Spleen (tissue), 7 donors: ENCODE measurements at regions not wholly inside any gene's neighbourhood (a gene's known extent, or its start where the extent isn't known, plus 50 kb on each side); places are given as distances from the start of the nearest gene placed in this dataset.

ENCODE experiments used
- POLR2AphosphoS5 ChIP-seq, 3 donors: sonication (generic); formaldehyde crosslinking; IDR thresholded peaks; one replicate each; pipeline ENCODE4 v1.5.1; 2017; ENCODE audit warnings: antibody characterized with exemption in 3 of 3
- TF ChIP-seq, protein P1 (sequence below), 11 experiments: fragments of 200-600 bp in 7 of 11; fragments of 450-650 bp in 4 of 11; sonication (generic) in 4 of 11; IDR thresholded peaks in 8 of 11; conservative IDR thresholded peaks in 3 of 11; 1 replicate in 7 of 11; 2 replicates in 4 of 11; pipeline versions ENCODE4 v1.4.0 to v1.8.0; 2016 to 2021; ENCODE audit warnings: antibody characterized with exemption in 11 of 11, inconsistent platforms in 4 of 11, mild to moderate bottlenecking in 1 of 11
- donor health status: DM: no; HTN: no; CAD: no; lungs with moderate emphysema.
- donor health status: DM: no; HTN: no; CAD: no.
- donor health status: DM: no; HTN: no; CAD: no.

GRCh38 chr13:70523622-70524021, 415.4 kb upstream of the KLHL1 start:
- no peak for TF ChIP-seq POLR2AphosphoS5 (IDR thresholded peaks at IDR 0.05)
- TF ChIP-seq, protein P1, sequence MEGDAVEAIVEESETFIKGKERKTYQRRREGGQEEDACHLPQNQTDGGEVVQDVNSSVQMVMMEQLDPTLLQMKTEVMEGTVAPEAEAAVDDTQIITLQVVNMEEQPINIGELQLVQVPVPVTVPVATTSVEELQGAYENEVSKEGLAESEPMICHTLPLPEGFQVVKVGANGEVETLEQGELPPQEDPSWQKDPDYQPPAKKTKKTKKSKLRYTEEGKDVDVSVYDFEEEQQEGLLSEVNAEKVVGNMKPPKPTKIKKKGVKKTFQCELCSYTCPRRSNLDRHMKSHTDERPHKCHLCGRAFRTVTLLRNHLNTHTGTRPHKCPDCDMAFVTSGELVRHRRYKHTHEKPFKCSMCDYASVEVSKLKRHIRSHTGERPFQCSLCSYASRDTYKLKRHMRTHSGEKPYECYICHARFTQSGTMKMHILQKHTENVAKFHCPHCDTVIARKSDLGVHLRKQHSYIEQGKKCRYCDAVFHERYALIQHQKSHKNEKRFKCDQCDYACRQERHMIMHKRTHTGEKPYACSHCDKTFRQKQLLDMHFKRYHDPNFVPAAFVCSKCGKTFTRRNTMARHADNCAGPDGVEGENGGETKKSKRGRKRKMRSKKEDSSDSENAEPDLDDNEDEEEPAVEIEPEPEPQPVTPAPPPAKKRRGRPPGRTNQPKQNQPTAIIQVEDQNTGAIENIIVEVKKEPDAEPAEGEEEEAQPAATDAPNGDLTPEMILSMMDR (IDR thresholded peaks at IDR 0.05 in 8 of 11, conservative IDR thresholded peaks at IDR 0.05 in 3 of 11) = no peak
